ENCODE measurements at regions not wholly inside any gene's neighbourhood (a gene's known extent, or its start where the extent isn't known, plus 50 kb on each side); places are given as distances from the start of the nearest gene placed in this dataset.
"Not testable (repeated sequence)": the region's sequence is repeated elsewhere in the genome, so short reads cannot be mapped to it uniquely, and the experiment has no call there.

DNA sequence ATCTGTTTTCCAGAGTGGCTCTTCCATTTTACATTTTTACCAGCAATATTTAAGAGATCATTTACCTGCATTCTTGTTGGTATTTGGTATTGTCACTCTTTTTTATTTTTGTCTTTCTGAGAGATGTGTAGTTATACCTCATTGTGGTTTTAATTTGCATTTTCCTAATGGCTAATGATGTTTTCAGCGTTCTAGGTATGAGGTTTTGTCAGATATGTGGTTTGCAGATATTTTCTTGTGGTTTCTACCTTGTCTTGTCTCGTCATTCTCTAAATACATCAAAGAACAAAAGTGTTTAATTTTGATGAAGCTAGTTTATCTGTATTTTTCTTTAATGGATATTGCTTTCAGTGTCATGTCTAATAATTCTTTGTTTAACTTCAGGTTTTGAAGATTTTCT is 110.9 kb upstream of the PLGLB1 start:
- H3K4me3 Mint-ChIP-seq; POLR2A ChIA-PET; H3K9me3 Mint-ChIP-seq; H3K36me3 Mint-ChIP-seq (ENCODE audit: low read depth); intact Hi-C loops (cut with micrococcal nuclease); H3K4me1 Mint-ChIP-seq (ENCODE audit: low read depth); H3K27me3 Mint-ChIP-seq; H3K27ac Mint-ChIP-seq; CTCF ChIA-PET; DNase-seq: not testable (repeated sequence)
- ATAC-seq: peak; percentile 17

GRCh38 chr2:87151835-87152493 is 130.3 kb upstream of the PLGLB1 start:
- H3K4me3 Mint-ChIP-seq; H3K27ac Mint-ChIP-seq; H3K27me3 Mint-ChIP-seq; CTCF ChIA-PET; POLR2A ChIA-PET; DNase-seq; H3K36me3 Mint-ChIP-seq (ENCODE audit: low read depth); intact Hi-C loops (cut with micrococcal nuclease); H3K9me3 Mint-ChIP-seq; H3K4me1 Mint-ChIP-seq (ENCODE audit: low read depth): not testable (repeated sequence)
- ATAC-seq: peak; percentile 39

GRCh38 chr2:87174454-87174853 is 152.8 kb upstream of the PLGLB1 start:
- POLR2A ChIA-PET; H3K4me3 Mint-ChIP-seq; intact Hi-C loops (cut with micrococcal nuclease); H3K36me3 Mint-ChIP-seq (ENCODE audit: low read depth); CTCF ChIA-PET; DNase-seq; H3K4me1 Mint-ChIP-seq (ENCODE audit: low read depth); H3K9me3 Mint-ChIP-seq; ATAC-seq; H3K27ac Mint-ChIP-seq; H3K27me3 Mint-ChIP-seq: not testable (repeated sequence)

- H3K9me3 Mint-ChIP-seq; H3K27me3 Mint-ChIP-seq; H3K4me3 Mint-ChIP-seq; ATAC-seq; intact Hi-C loops (cut with micrococcal nuclease); H3K27ac Mint-ChIP-seq; H3K4me1 Mint-ChIP-seq (ENCODE audit: low read depth); DNase-seq; CTCF ChIA-PET; POLR2A ChIA-PET; H3K36me3 Mint-ChIP-seq (ENCODE audit: low read depth): not testable (repeated sequence)
Measured at GRCh38 chr2:87183373-87183772, 161.7 kb upstream of the PLGLB1 start.

- POLR2A ChIA-PET, H3K27me3 Mint-ChIP-seq, H3K4me3 Mint-ChIP-seq: not testable (repeated sequence)
Measured at GRCh38 chr2:87184260-87184659, 162.6 kb upstream of the PLGLB1 start.

GRCh38 chr2:87189214-87189613 is 167.6 kb upstream of the PLGLB1 start:
- DNase-seq; H3K9me3 Mint-ChIP-seq; ATAC-seq; intact Hi-C loops (cut with micrococcal nuclease); H3K4me3 Mint-ChIP-seq; H3K4me1 Mint-ChIP-seq (ENCODE audit: low read depth); POLR2A ChIA-PET; H3K27me3 Mint-ChIP-seq; H3K36me3 Mint-ChIP-seq (ENCODE audit: low read depth); CTCF ChIA-PET; H3K27ac Mint-ChIP-seq: not testable (repeated sequence)

More at GRCh38 chr2:87184260-87184659, 162.6 kb upstream of the PLGLB1 start:
- CTCF ChIA-PET; H3K36me3 Mint-ChIP-seq (ENCODE audit: low read depth); DNase-seq; ATAC-seq; intact Hi-C loops (cut with micrococcal nuclease); H3K4me1 Mint-ChIP-seq (ENCODE audit: low read depth); H3K9me3 Mint-ChIP-seq; H3K27ac Mint-ChIP-seq: not testable (repeated sequence)

GRCh38 chr2:87193336-87193735 is 171.7 kb upstream of the PLGLB1 start:
- CTCF ChIA-PET; H3K36me3 Mint-ChIP-seq (ENCODE audit: low read depth); intact Hi-C loops (cut with micrococcal nuclease); DNase-seq; H3K27me3 Mint-ChIP-seq; H3K4me1 Mint-ChIP-seq (ENCODE audit: low read depth); H3K27ac Mint-ChIP-seq; POLR2A ChIA-PET; H3K4me3 Mint-ChIP-seq; H3K9me3 Mint-ChIP-seq: not testable (repeated sequence)
- peak; percentile 93 for ATAC-seq

DNA sequence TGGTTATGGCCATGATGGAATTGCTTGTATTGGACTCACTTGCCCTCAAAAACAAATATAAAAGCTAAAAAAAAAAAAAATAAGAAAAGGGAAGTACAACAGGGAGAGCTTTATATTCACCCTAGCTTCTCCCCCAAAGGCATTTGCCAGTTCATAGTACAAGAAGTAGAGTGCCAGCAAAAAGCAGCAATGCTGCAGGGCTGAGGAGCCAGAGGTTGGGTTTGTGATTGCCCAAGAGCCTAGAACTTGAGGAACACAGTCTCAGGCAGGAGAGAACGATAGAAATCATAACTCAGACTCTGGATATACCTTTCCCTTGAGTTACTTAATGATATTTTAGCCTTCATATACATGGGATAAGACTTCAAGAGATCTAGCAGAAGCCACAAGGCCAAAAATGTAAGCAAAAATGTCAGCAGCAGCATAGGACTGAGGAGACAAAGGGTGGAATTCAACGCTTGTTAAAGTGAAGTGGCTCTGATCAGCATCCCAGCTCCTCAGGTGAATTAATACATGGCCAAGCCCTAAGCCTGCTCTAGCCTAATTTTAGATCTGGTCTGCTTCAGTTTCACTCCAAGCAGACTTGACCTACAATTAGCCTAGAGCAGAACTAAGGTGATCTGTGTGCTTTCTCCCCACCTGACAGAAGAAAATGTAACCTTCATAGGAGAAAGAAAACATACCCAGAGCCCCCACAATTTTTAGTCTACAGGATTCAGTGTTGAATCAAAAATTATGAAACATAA is 172.8 kb upstream of the PLGLB1 start:
- DNase-seq; CTCF ChIA-PET; H3K4me3 Mint-ChIP-seq; H3K27ac Mint-ChIP-seq; H3K4me1 Mint-ChIP-seq (ENCODE audit: low read depth); H3K9me3 Mint-ChIP-seq; intact Hi-C loops (cut with micrococcal nuclease); H3K36me3 Mint-ChIP-seq (ENCODE audit: low read depth); POLR2A ChIA-PET; H3K27me3 Mint-ChIP-seq; ATAC-seq: not testable (repeated sequence)

- H3K4me1 Mint-ChIP-seq (ENCODE audit: low read depth); CTCF ChIA-PET: not testable (repeated sequence)
Measured at GRCh38 chr2:87196720-87197388, 175.2 kb upstream of the PLGLB1 start.

DNA sequence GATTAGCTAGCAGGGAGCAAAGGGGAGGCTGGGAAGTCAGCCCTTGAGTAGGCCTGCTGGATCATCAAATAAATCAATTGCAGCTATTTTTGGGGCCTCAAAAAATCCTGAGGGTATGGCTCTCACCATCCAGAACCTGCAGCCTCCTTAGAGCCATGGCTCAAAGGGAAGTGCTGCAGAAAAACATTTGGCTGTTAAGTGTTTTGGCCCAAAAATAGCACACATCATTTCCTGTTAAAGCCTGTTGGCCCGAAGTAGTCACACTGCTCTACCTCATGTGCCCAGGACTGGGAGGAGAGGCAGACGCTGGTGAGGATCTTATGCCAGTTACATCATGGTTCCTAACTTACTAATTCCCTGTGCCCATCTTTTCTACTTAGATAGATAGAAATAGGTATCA is 176.8 kb upstream of the PLGLB1 start:
- H3K4me3 Mint-ChIP-seq; H3K9me3 Mint-ChIP-seq; DNase-seq; H3K4me1 Mint-ChIP-seq (ENCODE audit: low read depth); ATAC-seq; H3K27me3 Mint-ChIP-seq; H3K36me3 Mint-ChIP-seq (ENCODE audit: low read depth); H3K27ac Mint-ChIP-seq; POLR2A ChIA-PET; intact Hi-C loops (cut with micrococcal nuclease); CTCF ChIA-PET: not testable (repeated sequence)

More at GRCh38 chr2:87196720-87197388, 175.2 kb upstream of the PLGLB1 start:
- H3K27ac Mint-ChIP-seq; ATAC-seq; DNase-seq; H3K9me3 Mint-ChIP-seq; H3K27me3 Mint-ChIP-seq; H3K4me3 Mint-ChIP-seq; POLR2A ChIA-PET; H3K36me3 Mint-ChIP-seq (ENCODE audit: low read depth); intact Hi-C loops (cut with micrococcal nuclease): not testable (repeated sequence)

DNA sequence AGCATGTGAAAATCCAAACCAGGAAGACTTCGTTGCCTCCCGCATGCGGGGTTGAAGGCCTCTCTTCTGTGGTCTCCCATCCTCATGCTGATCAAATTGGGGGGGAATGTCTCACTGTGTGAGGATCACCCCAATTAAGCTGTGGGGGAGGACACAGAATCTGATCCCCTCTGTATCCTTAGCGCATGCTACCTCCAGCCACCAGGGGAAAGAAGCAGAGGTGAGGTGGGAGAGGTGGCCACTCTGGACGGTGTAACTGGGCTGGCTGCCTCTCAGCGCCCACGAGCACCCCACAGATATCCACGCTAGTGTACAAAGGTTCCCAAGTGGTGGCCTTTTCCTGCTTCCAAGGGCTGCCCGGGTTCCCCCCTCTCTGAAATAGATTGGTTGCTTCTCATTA is 177.6 kb upstream of the PLGLB1 start:
- CTCF ChIA-PET; H3K4me3 Mint-ChIP-seq; H3K9me3 Mint-ChIP-seq; H3K36me3 Mint-ChIP-seq (ENCODE audit: low read depth); H3K4me1 Mint-ChIP-seq (ENCODE audit: low read depth); POLR2A ChIA-PET; ATAC-seq; intact Hi-C loops (cut with micrococcal nuclease); H3K27ac Mint-ChIP-seq; DNase-seq; H3K27me3 Mint-ChIP-seq: not testable (repeated sequence)

DNA sequence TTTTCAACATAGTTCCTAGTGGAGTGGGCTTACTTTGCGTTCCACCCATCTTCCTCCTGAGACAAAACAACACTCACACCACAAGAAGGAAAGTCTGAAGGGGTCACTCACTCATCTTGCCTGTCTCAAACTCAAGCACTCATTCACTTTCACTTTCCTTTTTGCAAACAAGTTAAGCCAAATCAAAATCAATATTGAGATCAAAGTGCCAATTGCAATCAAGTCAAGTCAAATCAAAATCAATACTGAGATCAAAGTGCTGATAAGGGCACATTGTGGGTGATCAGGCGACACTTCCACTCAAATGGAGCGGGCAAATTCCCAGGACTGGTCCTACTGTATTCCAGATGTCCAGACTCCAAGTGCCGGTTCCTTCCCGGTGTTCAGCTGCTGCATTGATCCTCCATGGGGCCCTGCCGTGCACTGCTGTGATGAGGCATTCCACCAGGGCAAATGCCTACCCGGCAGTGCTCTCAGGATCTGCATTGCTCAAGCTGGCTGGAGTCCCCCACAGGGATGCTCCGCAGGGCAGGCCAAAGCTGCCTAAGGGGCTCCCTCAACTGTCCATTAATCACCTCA is 183.0 kb upstream of the PLGLB1 start:
- H3K27ac Mint-ChIP-seq; POLR2A ChIA-PET; H3K4me3 Mint-ChIP-seq; intact Hi-C loops (cut with micrococcal nuclease); H3K4me1 Mint-ChIP-seq (ENCODE audit: low read depth); ATAC-seq; DNase-seq; H3K36me3 Mint-ChIP-seq (ENCODE audit: low read depth); H3K9me3 Mint-ChIP-seq; CTCF ChIA-PET; H3K27me3 Mint-ChIP-seq: not testable (repeated sequence)
